GM18520 (cell line): ENCODE measurements at regions not wholly inside any gene's neighbourhood (a gene's known extent, or its start where the extent isn't known, plus 50 kb on each side); places are given as distances from the start of the nearest gene placed in this dataset.

ENCODE experiments used
- ATAC-seq: cut with Tn5 transposase; IDR thresholded peaks from one replicate; pipeline ENCODE4 v1.9.1; 2021; ENCODE audit not compliant: unreplicated experiment

DNA sequence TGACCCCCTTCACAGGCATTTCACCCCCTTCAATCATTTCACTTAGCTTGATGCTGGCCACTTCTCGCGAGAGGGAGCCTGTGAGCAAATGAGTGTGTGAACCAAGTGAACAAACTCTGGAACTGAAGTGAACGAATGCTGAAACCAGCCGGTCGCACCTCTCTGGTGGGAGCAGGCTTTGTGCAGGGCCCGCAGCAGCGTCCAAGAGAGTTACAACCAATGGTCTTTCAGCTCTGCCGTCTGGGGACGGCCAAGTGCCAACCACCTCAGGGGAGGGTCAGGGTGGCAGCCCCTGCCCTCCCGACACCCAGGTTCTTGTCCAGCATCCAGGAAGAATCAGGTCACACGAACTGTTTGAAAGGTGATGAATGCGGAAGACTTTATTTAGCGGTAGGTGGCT, 764.0 kb downstream of the SUCLG1 start:
- no peak for ATAC-seq

DNA sequence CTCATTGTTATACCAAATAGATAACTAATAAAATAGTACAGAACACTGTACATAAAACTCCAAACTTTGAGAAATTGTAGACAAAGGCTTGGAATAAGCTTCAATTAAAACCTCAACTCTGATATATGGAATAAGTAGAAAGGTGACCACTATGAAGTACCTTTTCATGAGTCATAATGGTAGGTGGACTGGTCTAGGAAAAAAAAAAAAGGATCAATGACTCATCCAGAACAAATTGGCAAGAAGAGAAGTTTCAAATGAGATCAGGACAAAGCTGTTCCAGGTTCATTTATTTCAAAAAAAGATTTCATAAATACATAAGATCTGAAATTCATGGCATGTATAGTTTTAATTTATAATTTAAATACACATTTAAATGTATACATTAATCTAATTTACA, 769.7 kb downstream of the SUCLG1 start:
- no peak for ATAC-seq

DNA sequence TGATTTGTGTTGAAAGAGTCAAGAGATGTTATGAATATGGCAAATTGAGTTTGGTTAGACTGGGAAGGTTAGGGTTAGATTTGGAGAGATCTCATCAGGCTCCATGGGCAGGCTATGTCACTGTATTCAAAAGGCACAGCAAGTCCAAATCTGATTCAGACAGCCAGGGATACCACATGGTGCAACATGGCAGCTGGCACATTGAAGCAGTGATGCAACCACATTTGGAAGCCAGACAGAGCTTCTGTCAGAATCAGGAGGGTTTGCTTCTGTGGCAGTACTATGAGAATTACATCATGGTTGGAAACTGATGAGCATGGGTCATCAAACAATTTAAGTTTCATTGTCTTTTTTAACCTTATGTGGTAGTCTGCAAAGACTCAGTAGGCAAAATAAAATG, 772.2 kb downstream of the SUCLG1 start:
- no peak for ATAC-seq

DNA sequence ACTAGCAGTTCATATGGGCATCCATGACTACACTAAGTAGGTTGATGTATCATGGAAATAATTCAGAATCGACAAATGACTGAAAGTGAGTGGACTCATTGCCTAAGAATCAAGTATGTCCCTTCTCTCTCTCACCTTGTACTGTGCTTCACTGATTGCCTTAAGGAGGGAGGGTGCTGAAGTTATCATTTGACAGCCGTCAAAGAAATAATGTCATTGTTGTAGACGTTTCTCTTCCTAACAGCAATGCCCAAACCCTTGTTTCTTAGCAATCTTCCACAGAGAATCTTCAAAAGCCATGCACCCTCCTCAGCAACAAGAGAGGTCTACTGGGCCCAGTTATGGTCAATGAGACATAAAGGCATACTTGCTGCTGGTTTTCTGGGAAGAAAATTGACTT, 785.0 kb downstream of the SUCLG1 start:
- no peak for ATAC-seq

DNA sequence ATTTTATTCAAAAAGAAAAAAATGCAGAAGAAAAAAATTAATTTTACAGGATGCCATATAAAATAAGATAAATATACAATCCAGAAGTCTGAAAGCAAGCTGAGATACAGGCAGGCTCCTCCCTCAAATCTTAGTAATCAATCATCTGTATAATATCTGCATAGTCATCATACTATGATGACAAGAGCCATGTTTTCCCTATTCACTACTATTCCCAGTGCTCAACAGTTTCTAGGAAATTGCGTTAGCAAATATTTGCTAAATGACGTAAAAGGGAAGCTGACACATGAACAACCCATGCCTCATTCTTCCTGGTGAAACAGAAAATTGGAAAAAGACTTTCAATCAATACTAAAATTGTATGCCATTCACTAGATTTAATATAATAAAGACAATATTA, 793.2 kb downstream of the SUCLG1 start:
- no peak for ATAC-seq

DNA sequence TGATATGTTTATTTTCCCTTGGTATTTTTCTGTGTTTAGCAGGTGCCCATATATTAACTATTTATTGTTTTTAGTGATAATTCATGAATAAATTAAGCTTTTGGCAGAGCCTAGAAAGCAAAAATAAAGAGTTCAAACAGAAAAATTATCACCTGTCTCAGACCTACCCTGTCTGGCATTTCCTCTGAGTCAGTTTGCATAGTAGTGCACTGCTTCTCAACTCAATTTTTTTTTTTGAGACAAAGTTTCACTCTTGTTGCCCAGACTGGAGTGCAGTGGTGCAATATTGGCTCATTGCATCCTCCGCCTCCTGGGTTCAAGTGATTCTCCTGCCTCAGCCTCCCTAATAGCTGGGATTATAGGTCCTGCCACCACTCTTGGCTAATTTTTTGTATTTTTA, 793.9 kb downstream of the SUCLG1 start:
- ATAC-seq = no peak

DNA sequence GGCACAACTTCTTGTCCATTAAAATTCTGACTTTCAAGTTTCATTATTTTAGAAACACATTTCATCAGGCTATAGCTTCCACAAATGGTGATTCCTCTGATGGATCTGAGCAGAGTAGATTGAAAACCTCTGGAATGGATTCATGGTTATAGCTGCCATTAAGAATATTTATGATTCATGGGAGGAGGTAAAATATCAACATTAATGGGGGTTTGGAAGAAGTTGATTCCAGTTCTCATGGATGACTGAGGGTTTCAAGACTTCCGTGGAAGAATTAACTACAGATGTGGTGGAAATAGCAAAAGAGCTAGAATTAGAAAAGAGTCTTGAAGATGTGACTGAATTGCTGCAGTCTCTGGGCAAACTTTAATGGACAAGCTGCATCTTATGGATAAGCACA, 797.4 kb downstream of the SUCLG1 start:
- no peak for ATAC-seq

DNA sequence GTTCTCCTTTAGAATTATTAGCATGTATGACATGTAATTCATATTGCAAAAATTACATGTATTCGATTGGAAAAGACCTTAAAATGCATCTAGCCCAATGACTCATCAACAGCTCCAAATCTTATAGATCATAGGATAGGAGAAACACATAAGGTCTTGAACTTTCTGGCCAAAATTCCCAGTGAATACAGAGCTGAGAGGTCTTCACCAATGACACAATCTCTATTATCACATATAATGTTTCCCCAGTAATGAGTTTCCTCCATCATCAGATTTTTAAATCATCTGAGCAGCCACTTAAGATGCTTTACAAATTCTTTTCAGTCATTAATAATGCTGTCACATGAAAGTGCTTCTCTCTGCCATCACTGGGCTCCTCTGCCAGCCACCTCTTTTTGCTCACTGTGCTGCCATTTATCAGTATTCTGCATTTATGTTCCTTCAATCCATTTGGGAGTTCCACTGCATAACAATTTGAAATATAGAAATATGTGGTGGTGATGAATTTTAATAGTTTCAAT, 804.9 kb downstream of the SUCLG1 start:
- no peak for ATAC-seq

DNA sequence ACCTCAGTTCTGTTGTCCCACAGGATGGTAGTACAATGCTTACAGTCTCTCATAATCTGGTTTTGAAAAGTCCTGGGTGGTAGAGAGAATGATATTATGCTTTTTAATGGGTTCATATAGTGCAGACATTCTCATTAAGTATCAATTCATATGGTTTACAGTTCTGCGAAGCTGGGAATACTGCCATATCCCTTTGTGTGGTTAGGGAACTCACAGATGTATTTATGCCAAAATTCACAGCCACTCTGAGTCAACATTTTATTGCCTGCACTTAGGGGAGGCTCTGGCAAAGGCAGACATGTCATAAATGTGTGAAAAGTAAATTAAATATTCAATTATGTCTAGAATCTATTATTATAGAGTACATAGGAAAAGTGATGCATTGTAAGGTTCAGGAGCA, 808.2 kb downstream of the SUCLG1 start:
- ATAC-seq = no peak

DNA sequence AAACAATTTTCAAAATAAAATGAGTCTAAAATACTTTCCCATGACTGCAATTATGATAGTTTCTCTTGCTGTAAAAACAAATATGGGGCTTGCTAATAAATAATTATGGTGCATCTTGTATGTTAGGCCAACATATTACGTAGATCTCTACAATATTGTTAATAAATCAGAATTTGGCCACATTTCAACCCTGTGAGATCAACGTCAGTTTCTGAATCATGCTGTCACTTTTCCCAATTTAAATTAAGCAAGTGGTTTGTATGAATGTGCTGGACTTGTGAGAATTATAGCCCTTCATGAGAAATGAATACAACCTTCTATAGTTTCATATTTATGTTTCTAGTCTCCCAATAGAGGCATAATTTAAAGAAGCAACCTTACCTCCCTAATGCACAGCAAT, 808.9 kb downstream of the SUCLG1 start:
- ATAC-seq = no peak

DNA sequence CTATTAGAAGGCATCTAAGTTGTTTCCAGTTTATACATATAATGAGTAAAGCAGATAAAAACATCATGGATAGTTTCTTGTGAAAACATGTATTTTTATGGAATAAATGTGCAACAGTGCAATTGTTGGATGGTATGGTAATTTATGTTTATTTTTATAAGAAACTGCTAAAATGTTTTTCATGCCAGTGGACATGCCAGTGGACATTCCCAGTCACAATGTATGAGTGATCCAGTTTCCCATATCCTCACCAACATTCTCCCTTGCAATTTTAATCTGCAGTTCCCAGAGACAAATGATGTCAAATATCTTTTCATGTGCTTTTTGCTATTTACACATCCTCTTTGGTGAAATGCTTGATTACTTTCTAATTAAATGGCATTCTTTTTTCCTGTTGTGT, 818.6 kb downstream of the SUCLG1 start:
- ATAC-seq = no peak

DNA sequence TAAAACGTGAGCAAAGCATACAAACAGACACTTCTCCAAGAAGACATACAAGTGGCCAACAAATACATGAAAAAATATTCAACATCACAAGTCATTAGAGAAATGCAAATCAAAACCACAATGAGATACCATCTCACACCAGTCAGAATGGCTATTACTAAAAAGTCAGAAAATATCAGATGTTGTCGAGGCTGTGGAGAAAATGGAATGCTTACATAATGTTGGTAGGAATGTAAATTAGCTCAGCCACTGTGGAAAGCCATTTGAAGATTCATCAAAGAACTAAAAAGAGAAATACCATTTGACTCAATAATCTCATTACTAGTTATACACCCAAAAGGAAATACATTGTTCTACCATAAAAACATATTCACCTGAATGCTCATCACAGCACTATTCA, 825.7 kb downstream of the SUCLG1 start:
- no peak for ATAC-seq

DNA sequence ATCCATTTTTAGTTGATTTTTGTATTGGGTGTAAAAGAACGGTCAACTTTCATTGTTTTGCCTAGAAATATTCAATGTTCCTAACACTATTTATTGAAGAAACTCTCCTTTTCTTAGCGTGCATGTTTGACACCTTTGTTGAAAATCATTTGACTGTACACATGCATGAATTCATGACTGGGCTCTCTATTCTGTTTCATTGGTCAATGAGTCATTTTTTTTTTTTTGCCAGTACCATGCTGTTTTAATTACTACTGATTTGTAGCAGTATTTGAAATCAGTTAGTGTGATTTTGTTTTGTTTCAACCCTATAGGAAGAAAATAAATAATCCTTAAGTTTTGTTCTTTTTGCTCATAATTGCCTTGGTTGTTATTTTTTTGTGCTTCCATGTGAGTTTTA, 828.7 kb downstream of the SUCLG1 start:
- no peak for ATAC-seq

DNA sequence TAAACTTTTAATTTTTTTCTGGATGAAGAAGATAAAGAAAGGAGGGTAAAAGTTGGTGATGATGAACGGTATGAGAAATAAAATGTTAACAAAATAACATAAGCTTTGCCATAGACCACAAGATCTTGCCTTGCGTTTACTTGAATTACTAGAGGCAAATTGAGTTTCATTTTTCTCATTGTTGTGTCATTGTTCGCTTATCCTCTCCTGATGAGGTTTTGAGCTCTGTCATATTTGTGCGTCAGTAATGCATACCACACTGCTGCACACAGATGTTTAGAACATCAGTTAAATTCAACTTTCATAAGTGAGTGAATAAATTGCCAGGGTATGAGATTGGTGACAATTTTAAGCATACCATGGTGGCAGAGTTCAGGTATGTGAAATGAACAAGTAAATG, 843.6 kb downstream of the SUCLG1 start:
- ATAC-seq = no peak

DNA sequence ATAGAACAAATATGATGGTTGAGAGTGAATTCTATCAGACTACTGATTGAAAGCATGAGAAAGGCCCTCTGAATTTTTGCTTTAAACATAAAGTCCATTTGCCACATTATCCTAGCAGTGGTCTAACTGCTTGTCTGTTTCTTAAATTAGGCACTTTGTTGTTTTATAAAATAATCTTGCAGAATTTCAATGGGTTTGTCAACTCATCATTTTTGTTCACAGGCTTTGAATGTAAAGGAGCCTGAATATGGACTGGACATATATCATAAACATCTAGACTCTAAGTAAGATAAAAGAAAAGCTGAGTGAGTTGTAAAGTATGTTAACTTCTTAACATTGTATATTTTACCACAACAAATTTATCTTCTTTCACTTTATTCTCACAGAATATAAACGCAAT, 845.9 kb downstream of the SUCLG1 start:
- no peak for ATAC-seq

DNA sequence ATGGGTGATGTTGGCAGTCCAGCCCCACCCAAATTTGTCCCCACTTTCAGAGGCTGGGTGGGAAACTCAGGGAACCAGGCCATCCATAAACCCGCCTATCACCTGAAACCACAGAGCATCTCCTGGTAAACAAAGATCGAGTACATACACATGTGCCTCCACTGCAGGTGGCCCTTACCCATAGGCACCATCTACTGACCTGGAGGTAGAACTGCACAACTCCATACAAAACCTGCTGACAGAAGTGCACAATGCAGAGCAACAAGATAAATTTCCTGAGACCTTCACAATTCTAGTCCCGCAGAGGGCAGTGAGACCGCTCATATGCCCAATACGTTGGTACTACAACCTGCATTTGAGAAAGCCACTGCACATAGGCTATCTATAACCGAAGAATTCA, 856.3 kb downstream of the SUCLG1 start:
- ATAC-seq = no peak

DNA sequence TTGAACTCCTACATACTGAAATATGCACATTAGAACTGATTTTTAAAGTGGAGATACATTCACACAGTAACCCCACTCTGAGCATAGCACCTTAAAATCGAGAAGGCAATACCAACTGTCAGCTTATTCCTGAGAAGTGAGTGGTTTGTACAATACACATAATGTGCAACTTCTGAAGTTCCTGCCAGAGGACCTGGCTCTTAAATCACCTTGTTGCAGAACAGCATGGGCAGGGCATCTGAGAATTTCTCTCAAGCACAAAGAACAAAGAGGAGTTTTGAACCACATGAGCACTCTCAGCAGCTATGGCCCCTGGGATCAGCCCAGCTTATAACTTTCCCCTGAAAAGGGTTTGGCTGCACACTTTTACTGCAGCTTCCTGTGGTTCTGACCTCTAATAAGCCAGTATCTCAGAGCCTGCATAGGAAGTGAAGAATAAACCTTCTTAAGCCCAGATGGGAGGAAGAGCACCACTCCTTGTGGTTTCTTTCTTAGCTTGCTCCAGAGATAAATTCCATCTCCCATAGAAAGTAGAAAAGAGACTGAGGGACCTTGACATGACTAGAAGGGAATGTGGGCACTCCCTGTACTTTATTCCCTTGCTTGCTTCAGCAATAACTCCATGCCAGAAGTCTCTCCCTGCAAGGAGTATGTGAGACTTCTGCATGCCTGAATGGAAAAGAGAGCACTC, 862.3 kb downstream of the SUCLG1 start:
- ATAC-seq = no peak

DNA sequence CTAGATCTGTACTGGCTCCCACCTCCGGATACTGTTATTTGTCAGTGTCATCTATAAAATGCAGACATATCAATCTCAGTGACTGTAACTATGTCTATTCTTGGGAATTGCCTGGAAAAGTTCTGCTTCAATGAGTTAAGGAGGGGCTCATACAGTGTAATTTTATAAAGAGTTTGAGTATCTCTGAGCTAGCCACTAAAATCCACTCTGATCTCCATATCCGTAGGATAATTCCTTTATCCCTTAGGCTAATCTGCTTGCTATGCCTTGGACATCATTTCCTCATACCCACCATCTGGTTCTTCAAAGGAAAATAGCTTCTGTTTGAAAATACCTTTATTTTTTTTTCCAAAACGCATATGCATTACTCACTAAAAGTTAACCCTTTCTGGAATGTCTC, 863.2 kb downstream of the SUCLG1 start:
- no peak for ATAC-seq

DNA sequence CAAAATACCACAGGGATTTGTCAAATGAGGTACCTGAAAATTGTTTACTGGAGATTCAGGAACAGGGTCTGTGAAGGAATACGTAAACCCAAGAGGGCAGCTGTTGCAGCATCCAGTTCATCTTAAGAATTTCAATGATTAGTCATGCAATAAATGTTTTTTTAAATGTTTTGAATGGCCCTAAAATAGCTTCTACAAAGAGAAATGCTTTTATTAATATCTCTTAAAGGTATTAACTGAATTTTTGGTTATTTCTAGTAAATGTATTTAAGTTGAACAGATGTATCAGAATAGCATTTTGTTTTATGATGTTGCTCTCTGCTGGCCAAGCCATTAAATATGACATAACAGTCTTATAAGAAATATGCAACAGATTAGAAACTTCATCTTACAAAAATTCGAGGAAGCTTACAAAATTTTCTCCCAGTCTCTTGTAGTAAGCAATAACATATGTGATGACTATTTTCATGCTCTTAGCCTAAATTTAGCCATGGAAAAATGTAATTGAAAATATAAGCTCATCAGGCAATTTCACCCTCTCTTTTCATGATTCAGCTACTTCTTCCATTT, 863.9 kb downstream of the SUCLG1 start:
- ATAC-seq = no peak

DNA sequence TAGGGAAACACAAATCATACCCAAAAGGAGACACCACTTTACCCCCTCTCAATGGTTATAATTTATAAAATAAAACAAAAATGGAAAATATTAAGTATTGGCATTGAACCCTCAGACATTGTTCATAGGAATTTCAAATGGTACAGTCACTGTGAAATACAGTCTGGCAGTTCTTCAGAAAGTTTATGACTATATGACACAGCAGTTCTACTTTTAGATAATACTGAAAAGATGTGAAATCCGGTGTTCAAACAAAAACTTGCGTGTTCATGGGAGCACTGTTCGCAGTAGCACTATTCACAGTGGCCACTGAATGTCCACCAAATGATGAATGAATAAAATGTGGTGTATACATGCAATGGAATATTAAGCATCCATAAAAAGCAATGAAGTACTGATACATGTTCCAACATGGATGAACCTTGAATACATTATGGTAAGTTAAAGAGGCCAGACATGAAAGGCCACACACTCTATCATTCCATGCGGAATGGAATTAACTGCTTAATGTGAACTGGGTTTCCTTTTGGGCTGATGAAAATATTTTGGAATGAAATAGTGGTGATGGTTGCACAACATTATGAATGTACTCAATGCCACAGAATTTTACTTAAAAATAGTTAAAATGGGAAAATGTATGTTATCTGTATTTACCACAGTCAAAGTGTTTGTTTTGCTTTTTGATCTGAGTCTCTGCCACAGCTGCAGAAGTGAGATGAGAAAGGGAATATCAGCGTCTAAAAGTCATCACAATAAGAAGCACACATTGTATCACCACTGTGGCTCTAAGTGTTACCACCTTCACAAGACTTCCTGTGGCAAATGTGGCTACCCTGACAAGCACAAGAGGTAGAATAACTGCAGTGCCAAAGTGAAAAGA, 864.6 kb downstream of the SUCLG1 start:
- no peak for ATAC-seq

DNA sequence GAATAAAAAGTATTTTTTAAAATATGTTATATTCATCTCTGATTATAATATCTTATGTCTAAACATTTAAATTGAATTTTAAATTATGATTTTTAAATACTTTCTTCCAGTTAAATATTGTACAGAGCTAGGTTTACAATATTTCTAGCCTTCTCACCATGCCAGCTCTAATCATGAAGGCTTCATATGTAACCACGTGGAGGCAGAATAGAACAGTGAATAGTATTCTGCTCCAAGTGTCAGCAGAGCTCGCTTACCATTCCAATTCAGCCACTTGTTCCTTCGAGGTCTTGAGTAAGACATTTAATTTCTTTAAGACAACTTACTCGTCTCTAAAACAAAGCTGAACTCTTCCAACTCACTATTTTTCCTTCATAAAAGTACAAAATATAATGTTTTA, 871.8 kb downstream of the SUCLG1 start:
- ATAC-seq = no peak

DNA sequence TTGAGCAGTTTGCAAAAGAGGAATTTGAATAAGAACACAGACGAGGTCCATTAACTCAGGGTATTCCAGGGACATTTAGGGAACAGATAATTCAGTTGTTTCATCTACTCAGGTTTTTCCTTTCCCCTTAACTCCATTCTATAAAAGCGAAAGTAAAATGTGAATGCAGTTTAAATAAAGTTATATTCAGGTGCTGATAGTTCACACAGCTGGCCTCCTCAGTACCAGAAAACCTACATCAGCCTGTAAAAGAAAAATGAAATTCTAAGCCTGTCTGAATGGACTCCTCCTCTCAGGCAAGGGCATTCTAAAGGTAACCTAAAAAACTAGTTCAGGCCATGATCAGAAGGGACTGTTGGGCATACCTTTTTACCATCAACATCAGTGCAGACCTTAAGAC, 873.8 kb downstream of the SUCLG1 start:
- no peak for ATAC-seq
